Mesenchymal stem cell (in vitro differentiated cells and primary cell): ENCODE measurements at regions not wholly inside any gene's neighbourhood (a gene's known extent, or its start where the extent isn't known, plus 50 kb on each side); places are given as distances from the start of the nearest gene placed in this dataset.

Source experiments
- DNase-seq: peaks from one replicate; pipeline ENCODE4 v3.0.0-alpha.2; 2013
- H2AFZ ChIP-seq: one replicate; pipeline ENCODE4 v1.6.1; 2013; ENCODE audit warnings: low read depth, mild to moderate bottlenecking, control low read depth, inconsistent platforms, low read length, moderate library complexity
- H2AK5ac ChIP-seq: 2 replicates; pipeline ENCODE4 v1.6.1; 2013; ENCODE audit warnings: low read length, moderate library complexity, mild to moderate bottlenecking, inconsistent platforms; ENCODE audit not compliant: severe bottlenecking
- H2BK120ac ChIP-seq: one replicate; pipeline ENCODE4 v1.6.1; 2013; ENCODE audit warnings: low read depth, mild to moderate bottlenecking, inconsistent platforms, low read length, moderate library complexity
- H2BK12ac ChIP-seq, 2 experiments: one replicate each; pipeline ENCODE4 v1.6.1; 2013; ENCODE audit warnings: inconsistent platforms in 2 of 2, low read length in 2 of 2, mild to moderate bottlenecking in 2 of 2, moderate library complexity in 2 of 2, control low read depth in 1 of 2
- H2BK15ac ChIP-seq: one replicate; pipeline ENCODE4 v1.6.1; 2013; ENCODE audit warnings: mild to moderate bottlenecking, low read depth, inconsistent platforms; ENCODE audit not compliant: poor library complexity, severe bottlenecking
- H2BK5ac ChIP-seq: 2 replicates; pipeline ENCODE4 v1.6.1; 2013; ENCODE audit warnings: low read depth, mild to moderate bottlenecking, low read length, control low read depth, inconsistent platforms; ENCODE audit not compliant: poor library complexity, severe bottlenecking
- H3K14ac ChIP-seq, 2 experiments: one replicate each; pipeline ENCODE4 v1.6.1; 2013; ENCODE audit warnings: inconsistent platforms in 2 of 2, low read length in 2 of 2, control low read depth in 1 of 2, mild to moderate bottlenecking in 1 of 2, moderate library complexity in 1 of 2
- H3K18ac ChIP-seq, 2 experiments: one replicate each; pipeline ENCODE4 v1.6.1; 2013; ENCODE audit warnings: inconsistent platforms in 2 of 2, low read length in 2 of 2, control low read depth in 1 of 2, low read depth in 1 of 2, mild to moderate bottlenecking in 1 of 2
- H3K23ac ChIP-seq, 2 experiments: one replicate each; pipeline ENCODE4 v1.6.1; 2013; ENCODE audit warnings: inconsistent platforms in 2 of 2, low read length in 2 of 2, mild to moderate bottlenecking in 2 of 2, moderate library complexity in 2 of 2, control low read depth in 1 of 2
- H3K27ac ChIP-seq: 2 replicates; pipeline ENCODE4 v1.5.1; 2013; ENCODE audit warnings: mild to moderate bottlenecking, moderate library complexity, low read length, control low read depth, inconsistent platforms; ENCODE audit not compliant: poor library complexity, severe bottlenecking
- H3K27me3 ChIP-seq, 2 experiments: 2 replicates each; pipeline versions ENCODE4 v1.6.1 to v1.7.0; 2013; ENCODE audit warnings: low read length in 2 of 2, mild to moderate bottlenecking in 2 of 2, moderate library complexity in 2 of 2, control low read depth in 1 of 2, inconsistent platforms in 1 of 2; ENCODE audit not compliant: control insufficient read depth in 1 of 2, insufficient read depth in 1 of 2
- H3K36me3 ChIP-seq, 2 experiments: 2 replicates each; pipeline versions ENCODE4 v1.6.1 to v1.7.0; 2013; ENCODE audit warnings: low read length in 2 of 2, control low read depth in 1 of 2, inconsistent platforms in 1 of 2, low read depth in 1 of 2, mild to moderate bottlenecking in 1 of 2; ENCODE audit not compliant: insufficient read depth in 2 of 2, control insufficient read depth in 1 of 2
- H3K4ac ChIP-seq, 2 experiments: one replicate each; pipeline ENCODE4 v1.6.1; 2013; ENCODE audit warnings: inconsistent platforms in 2 of 2, low read length in 2 of 2, mild to moderate bottlenecking in 2 of 2, moderate library complexity in 2 of 2, control low read depth in 1 of 2, low read depth in 1 of 2
- H3K4me1 ChIP-seq: 2 replicates; pipeline ENCODE4 v1.6.1; 2013; ENCODE audit warnings: low read depth, low read length, control low read depth; ENCODE audit not compliant: control insufficient read depth, insufficient read depth
- H3K4me2 ChIP-seq: 2 replicates; pipeline ENCODE4 v1.6.1; 2013; ENCODE audit warnings: low read length, mild to moderate bottlenecking, inconsistent platforms; ENCODE audit not compliant: poor library complexity, severe bottlenecking
- H3K4me3 ChIP-seq, 2 experiments: 2 replicates each; pipeline versions ENCODE4 v1.5.1 to v1.7.0; 2013; ENCODE audit warnings: low read length in 2 of 2, mild to moderate bottlenecking in 2 of 2, control low read depth in 1 of 2, low read depth in 1 of 2; ENCODE audit not compliant: insufficient read depth in 1 of 2
- H3K79me1 ChIP-seq: replicated peaks from 2 replicates; pipeline ENCODE4 v1.6.1; 2013; ENCODE audit warnings: mild to moderate bottlenecking, control low read depth, low read length, inconsistent platforms; ENCODE audit not compliant: poor library complexity, severe bottlenecking
- H3K9ac ChIP-seq: 2 replicates; pipeline ENCODE4 v1.7.0; 2013; ENCODE audit warnings: mild to moderate bottlenecking, low read length, moderate library complexity
- H3K9me3 ChIP-seq: 2 replicates; pipeline ENCODE4 v1.7.0; 2013; ENCODE audit warnings: mild to moderate bottlenecking, low read length; ENCODE audit not compliant: control insufficient read depth
- H4K8ac ChIP-seq: one replicate; pipeline ENCODE4 v1.6.1; 2013; ENCODE audit warnings: inconsistent platforms, mild to moderate bottlenecking, low read length, moderate library complexity
- H4K91ac ChIP-seq: one replicate; pipeline ENCODE4 v1.6.1; 2013; ENCODE audit warnings: mild to moderate bottlenecking, low read length, inconsistent platforms
- WGBS: methylation state at CpG from one replicate; pipeline ENCODE4 v1.1.7; 2013; ENCODE audit warnings: mixed read lengths; 5-methylcytosine and 5-hydroxymethylcytosine counted together

GRCh38 chr1:217275655-217276398 lies 355.1 kb downstream of the GPATCH2 start:
- 81% methylated on average over 3 of the region's 6 CpGs for WGBS
- no peak overlapping the region for H3K14ac ChIP-seq
- H3K9me3 ChIP-seq: no peaks in the 10 kb centered on the region
- H3K27ac ChIP-seq: no peak overlapping the region
- no peak overlapping the region for H3K23ac ChIP-seq
- no peaks in the 10 kb centered on the region for H3K79me1 ChIP-seq
- no peak overlapping the region for H3K18ac ChIP-seq
- H3K4ac ChIP-seq: no peak overlapping the region
- no peaks in the 10 kb centered on the region for H3K36me3 ChIP-seq
- H4K8ac ChIP-seq: no peak overlapping the region
- no peak overlapping the region for H2BK120ac ChIP-seq
- peak; percentile 46 for DNase-seq
- H2AK5ac ChIP-seq: no peak overlapping the region
- peak overlapping the region; percentile 78 for H3K9ac ChIP-seq
- H2BK15ac ChIP-seq: no peak overlapping the region
- no peak overlapping the region for H2AFZ ChIP-seq
- H3K4me1 ChIP-seq: no peaks in the 10 kb centered on the region
- H2BK12ac ChIP-seq: no peak overlapping the region
- peak overlapping the region in 1 of 2 experiments; percentile 31 for H3K4me3 ChIP-seq
- no peaks in the 10 kb centered on the region for H3K27me3 ChIP-seq
- peak overlapping the region; percentile 49 for H3K4me2 ChIP-seq
- H2BK5ac ChIP-seq: no peak overlapping the region
- H4K91ac ChIP-seq: no peak overlapping the region

- Histone ChIP-seq H3K4me3 (peak overlapping the region in 1 of 2 experiments; percentile 31), H4K8ac (no peak overlapping the region), H2BK120ac (no peak overlapping the region), H3K4me1 (no peaks in the 10 kb centered on the region), H4K91ac (no peak overlapping the region), H3K18ac (no peak overlapping the region), H3K27me3 (no peaks in the 10 kb centered on the region), H3K4me2 (no peak overlapping the region), H3K36me3 (no peaks in the 10 kb centered on the region), H3K23ac (no peak overlapping the region), H3K9me3 (no peaks in the 10 kb centered on the region), H2BK15ac (no peak overlapping the region), H3K9ac (peak overlapping the region; percentile 78), H3K27ac (no peak overlapping the region), H3K14ac (no peak overlapping the region), H2BK12ac (no peak overlapping the region), H2AK5ac (no peak overlapping the region), H2AFZ (no peak overlapping the region), H2BK5ac (no peak overlapping the region), H3K79me1 (no peaks in the 10 kb centered on the region), H3K4ac (no peak overlapping the region)
- 20% methylated on average over 1 of the region's 2 CpGs for WGBS
- peak; percentile 66 for DNase-seq
Observed at GRCh38 chr1:217274927-217275654, 355.8 kb downstream of the GPATCH2 start.

GRCh38 chr1:217274416-217274815 lies 356.5 kb downstream of the GPATCH2 start:
- Histone ChIP-seq H3K36me3 (no peaks in the 10 kb centered on the region), H3K9ac (peak overlapping the region; percentile 78), H3K27ac (no peak overlapping the region), H4K8ac (no peak overlapping the region), H2BK5ac (no peak overlapping the region), H3K27me3 (no peaks in the 10 kb centered on the region), H2AFZ (no peak overlapping the region), H4K91ac (no peak overlapping the region), H3K14ac (no peak overlapping the region), H2BK12ac (no peak overlapping the region), H2AK5ac (no peak overlapping the region), H3K4me1 (no peaks in the 10 kb centered on the region), H2BK120ac (no peak overlapping the region), H3K9me3 (no peaks in the 10 kb centered on the region), H3K23ac (no peak overlapping the region), H3K18ac (no peak overlapping the region), H3K4me3 (no peak overlapping the region), H3K79me1 (no peaks in the 10 kb centered on the region), H3K4ac (no peak overlapping the region), H3K4me2 (no peak overlapping the region), H2BK15ac (no peak overlapping the region)
- peak; percentile 9 for DNase-seq

- Histone ChIP-seq H3K4me3 (no peak overlapping the region), H2BK5ac (no peak overlapping the region), H2AFZ (no peak overlapping the region), H3K27ac (no peak overlapping the region), H3K27me3 (no peaks in the 10 kb centered on the region), H3K79me1 (no peaks in the 10 kb centered on the region), H2BK120ac (no peak overlapping the region), H3K9me3 (no peaks in the 10 kb centered on the region), H3K4me1 (no peaks in the 10 kb centered on the region), H4K8ac (no peak overlapping the region), H2BK15ac (no peak overlapping the region), H3K36me3 (no peaks in the 10 kb centered on the region), H2BK12ac (no peak overlapping the region), H3K4ac (no peak overlapping the region), H3K18ac (no peak overlapping the region), H3K4me2 (no peak overlapping the region), H4K91ac (no peak overlapping the region), H3K9ac (no peak overlapping the region), H3K23ac (no peak overlapping the region), H3K14ac (no peak overlapping the region), H2AK5ac (no peak overlapping the region)
- 68% methylated on average over 7 of the region's 10 CpGs for WGBS
- peak; percentile 51 for DNase-seq
Observed at GRCh38 chr1:217273866-217274265, 357.0 kb downstream of the GPATCH2 start.
